HCT116 (cell line): ENCODE measurements at regions not wholly inside any gene's neighbourhood (a gene's known extent, or its start where the extent isn't known, plus 50 kb on each side); places are given as distances from the start of the nearest gene placed in this dataset.

ENCODE experiments used
- CTCF ChIP-seq, 3 experiments: fragments of 200-600 bp in 1 of 3; sonication (generic) in 1 of 3; IDR thresholded peaks in 2 of 3; conservative IDR thresholded peaks in 1 of 3; 2 replicates each; pipeline ENCODE4 v1.5.1; 2012 to 2017; ENCODE audit warnings: low read depth in 2 of 3, low read length in 2 of 3, antibody characterized with exemption in 1 of 3, borderline replicate concordance in 1 of 3, control low read depth in 1 of 3, mild to moderate bottlenecking in 1 of 3, mixed read lengths in 1 of 3, mixed run types in 1 of 3, moderate library complexity in 1 of 3; ENCODE audit not compliant: insufficient read depth in 1 of 3
- FOSL1 ChIP-seq: IDR thresholded peaks from 2 replicates; pipeline ENCODE4 v1.6.1; 2012; ENCODE audit warnings: low read depth
- JUND ChIP-seq: IDR thresholded peaks from 2 replicates; pipeline ENCODE4 v1.6.1; 2012
- MAX ChIP-seq: IDR thresholded peaks from 2 replicates; pipeline ENCODE4 v1.6.1; 2012
- POLR2AphosphoS5 ChIP-seq: IDR thresholded peaks from 2 replicates; pipeline ENCODE4 v1.6.1; 2011; ENCODE audit warnings: mild to moderate bottlenecking, low read depth, low read length, moderate library complexity
- RAD21 ChIP-seq: IDR thresholded peaks from 2 replicates; pipeline ENCODE4 v1.6.1; 2012; ENCODE audit warnings: low read depth, mild to moderate bottlenecking

- TF ChIP-seq FOSL1 (no peak), POLR2AphosphoS5 (no peak), CTCF (IDR thresholded peaks at IDR 0.05 in 2 of 3, conservative IDR thresholded peaks at IDR 0.05 in 1 of 3; ENCODE audit: borderline replicate concordance in 1 of 3, insufficient read depth in 1 of 3, low read depth in 2 of 3, low read length in 2 of 3) (no peak), JUND (no peak), RAD21 (no peak), MAX (no peak)
These were observed 110.7 kb upstream of the NABP1 start for GRCh38 chr2:191567206-191567605.
